ENCODE measurements at regions not wholly inside any gene's neighbourhood (a gene's known extent, or its start where the extent isn't known, plus 50 kb on each side); places are given as distances from the start of the nearest gene placed in this dataset.
A peak's percentile ranks its signal among the peaks of the same experiment; 100 is the strongest.

DNA sequence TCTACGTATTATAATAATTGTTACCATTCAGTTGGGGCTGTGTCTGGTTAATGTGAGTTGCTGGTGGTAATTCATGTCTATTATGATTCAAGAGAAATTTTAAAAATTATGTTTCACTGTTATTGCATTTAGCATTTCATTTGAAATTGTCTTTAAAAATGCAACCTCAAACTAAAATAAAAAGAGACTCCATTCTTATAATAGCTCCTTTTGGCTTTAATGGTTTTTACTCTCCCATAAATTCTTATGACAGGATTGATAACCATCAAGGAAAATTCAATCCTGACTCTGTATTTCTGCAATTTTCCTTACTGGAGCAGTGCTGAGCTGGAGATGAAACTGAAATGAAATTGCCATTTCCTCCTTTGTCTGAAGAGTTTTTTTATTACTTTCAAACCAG, 262.7 kb downstream of the REEP3 start:
- Mint-ChIP-seq H3K4me1 (ENCODE audit: low read depth) (peaks cover 5% of the 10 kb centered on the region), H3K9me3 (peaks cover 2 to 6% of the 10 kb centered on the region in 2 donors), H3K36me3 (ENCODE audit: insufficient read depth in 2 of 2) (no peaks in the 10 kb centered on the region), H3K27me3 (ENCODE audit: low read depth) (peaks cover 41% of the 10 kb centered on the region), H3K27ac (no peak overlapping the region), H3K4me3 (no peak overlapping the region)
- ATAC-seq (replicated peaks in 1 of 2) (no peak), DNase-seq (no peak)

DNA sequence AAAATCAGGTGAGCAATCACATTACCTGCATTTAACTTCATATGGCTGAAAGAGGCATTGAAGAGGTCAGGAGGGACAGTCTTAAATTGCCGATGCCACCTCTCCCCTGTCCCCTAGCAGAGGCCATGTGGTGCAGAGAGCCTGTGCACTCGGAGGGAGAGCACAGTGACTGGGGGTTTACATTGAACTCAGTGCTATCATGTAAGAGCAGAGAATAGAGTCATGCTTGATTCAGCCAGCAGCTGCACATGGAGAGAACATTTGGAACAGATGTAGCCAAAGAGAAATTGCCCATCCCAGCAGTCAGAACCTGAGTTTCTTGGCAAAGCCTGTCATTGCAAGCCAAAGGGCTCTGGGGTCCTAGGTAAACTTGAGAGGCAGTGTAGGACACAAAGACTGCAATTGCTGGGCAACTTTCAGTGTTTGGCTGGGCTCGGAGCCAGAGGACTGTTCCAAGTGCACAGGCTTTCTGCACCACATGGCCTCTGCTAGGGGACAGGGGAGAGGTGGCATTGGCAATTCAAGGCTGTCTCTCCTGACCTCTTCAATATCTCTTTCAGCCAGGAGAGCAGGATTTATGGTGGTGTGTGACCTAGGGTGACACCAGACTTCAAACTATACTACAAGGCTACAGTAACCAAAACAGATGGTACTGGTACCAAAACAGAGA, 267.1 kb downstream of the REEP3 start:
- Mint-ChIP-seq H3K36me3 (ENCODE audit: insufficient read depth in 2 of 2) (no peaks in the 10 kb centered on the region), H3K9me3 (peaks cover 2 to 6% of the 10 kb centered on the region in 2 donors), H3K4me1 (ENCODE audit: low read depth) (peaks cover 5% of the 10 kb centered on the region), H3K27ac (no peak overlapping the region), H3K4me3 (no peak overlapping the region), H3K27me3 (ENCODE audit: low read depth) (peaks cover 28% of the 10 kb centered on the region)
- ATAC-seq (replicated peaks in 1 of 2) (no peak), DNase-seq (no peak)

DNA sequence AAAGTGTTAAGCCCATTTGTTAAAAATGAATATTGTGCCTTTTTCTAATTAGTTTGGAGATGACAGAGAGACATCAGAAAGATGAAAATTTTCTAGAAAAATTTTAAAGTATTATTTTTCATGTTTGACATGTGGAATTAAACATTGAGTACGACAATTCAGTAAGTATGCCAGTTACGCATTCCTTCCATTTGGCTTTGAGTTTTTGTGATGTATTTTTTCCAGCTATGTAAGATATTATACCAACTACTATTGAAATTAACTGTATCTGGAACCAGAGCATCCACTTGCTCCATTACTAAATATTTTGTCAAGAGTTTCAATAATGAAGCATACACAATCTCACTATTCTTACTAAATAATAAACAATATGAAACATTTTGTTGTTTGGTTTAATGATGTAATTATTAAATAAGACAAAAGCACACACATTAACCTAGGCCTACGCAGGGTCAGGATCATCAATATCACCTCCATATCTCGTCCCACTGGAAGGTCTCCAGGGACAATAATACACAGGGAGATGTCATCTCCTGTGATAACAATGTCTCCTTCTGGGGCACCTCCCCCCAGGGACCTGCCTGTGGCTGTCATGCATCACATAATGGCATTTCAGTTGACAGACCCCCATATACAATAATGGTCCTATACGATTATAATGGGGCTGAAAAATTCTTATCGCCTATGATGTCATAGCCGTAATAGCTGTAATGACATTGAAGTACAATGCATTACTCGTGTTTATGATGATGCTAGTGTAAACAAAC, 274.1 kb downstream of the REEP3 start:
- H3K27me3 Mint-ChIP-seq (ENCODE audit: low read depth) = peaks cover 35% of the 10 kb centered on the region
- no peak for ATAC-seq (replicated peaks in 1 of 2)
- H3K4me1 Mint-ChIP-seq (ENCODE audit: low read depth) = no peaks in the 10 kb centered on the region
- H3K9me3 Mint-ChIP-seq = no peaks in the 10 kb centered on the region
- H3K27ac Mint-ChIP-seq = no peak overlapping the region
- H3K36me3 Mint-ChIP-seq (ENCODE audit: insufficient read depth in 2 of 2) = no peaks in the 10 kb centered on the region
- no peak for DNase-seq
- H3K4me3 Mint-ChIP-seq = no peak overlapping the region

DNA sequence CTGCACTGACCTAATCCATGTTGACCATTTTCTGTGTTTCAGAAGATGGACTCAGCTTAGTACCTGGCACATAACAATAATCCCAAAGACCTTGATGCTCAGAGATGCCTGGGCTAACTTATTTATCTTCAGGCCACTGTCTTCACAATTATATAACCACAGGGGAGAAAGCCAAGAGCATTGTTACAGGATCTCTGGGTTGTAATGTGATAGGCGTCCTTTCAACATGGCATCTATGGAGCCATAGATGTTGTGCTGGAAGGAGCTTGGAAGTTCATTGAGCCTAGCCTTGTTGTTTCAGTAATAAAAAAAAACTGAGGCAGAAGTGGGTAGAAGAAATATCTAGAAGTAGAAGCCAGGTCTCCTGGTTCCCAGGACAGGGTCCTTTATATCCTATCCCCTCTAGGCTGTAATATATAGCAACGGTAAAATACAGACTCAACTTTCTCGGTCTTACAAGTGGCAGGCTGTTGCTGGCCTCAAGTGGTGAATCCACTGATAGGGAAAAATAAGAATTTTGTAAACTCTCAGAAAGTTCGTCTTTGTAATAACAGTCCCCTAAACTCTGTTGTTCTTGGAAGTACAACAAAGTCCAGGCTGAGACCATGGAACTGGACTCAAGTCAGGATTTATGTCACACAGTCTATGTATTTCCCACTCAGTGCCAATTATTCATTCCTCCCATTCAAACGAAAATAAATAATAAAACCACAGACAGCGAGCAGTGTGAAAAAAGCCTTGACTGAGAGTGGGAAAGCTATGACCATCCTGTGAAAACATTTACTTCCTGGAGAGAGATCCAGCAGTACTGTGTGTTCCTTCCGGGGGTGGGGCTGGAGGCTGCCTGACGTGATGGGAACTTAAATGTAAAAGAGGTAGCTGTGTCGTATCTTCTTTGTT, 277.6 kb downstream of the REEP3 start:
- DNase-seq (no peak), ATAC-seq (replicated peaks in 1 of 2) (no peak)
- H3K27me3 Mint-ChIP-seq (ENCODE audit: low read depth) = peaks cover 16% of the 10 kb centered on the region
- H3K4me3 Mint-ChIP-seq = no peak overlapping the region
- H3K9me3 Mint-ChIP-seq = no peaks in the 10 kb centered on the region
- no peaks in the 10 kb centered on the region for H3K36me3 Mint-ChIP-seq (ENCODE audit: insufficient read depth in 2 of 2)
- H3K27ac Mint-ChIP-seq = no peak overlapping the region
- H3K4me1 Mint-ChIP-seq (ENCODE audit: low read depth) = no peaks in the 10 kb centered on the region

DNA sequence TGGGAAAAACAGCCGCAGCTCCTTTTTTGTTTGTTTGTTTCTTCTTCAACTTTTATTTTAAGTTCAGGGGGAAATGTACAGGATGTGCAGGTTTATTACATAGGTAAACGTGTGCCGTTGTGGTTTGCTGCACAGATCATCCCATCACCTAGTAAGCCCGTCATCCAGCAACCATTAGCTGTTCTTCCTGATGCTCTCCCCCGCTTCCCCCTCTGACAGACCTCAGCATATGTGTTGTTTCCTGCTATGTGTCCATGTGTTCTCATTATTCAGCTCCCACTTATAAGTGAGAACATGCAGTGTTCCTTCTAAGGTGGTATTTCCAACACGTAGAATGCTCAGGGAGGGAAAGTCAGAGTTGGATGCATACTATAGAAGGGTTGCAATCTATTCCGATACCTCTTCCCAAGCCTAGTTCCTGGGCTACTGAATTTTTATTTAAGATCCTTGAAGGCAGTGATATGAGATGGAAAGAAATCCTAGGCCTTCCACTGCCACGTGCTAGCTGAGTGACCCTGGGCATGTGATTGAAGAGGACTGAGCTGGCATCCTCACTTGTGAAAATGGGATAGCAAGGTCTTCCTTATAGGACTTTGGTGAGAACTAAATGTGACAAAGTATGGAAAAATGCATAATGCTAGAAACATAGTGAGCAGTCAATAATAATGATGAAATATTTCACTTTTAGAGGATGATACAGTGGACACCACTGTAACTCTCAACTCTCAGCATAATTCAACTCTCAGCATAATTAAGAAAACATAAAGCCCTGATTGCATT, 278.5 kb downstream of the REEP3 start:
- ATAC-seq (replicated peaks in 1 of 2) (no peak), DNase-seq (no peak)
- Mint-ChIP-seq H3K27ac (no peak overlapping the region), H3K36me3 (ENCODE audit: insufficient read depth in 2 of 2) (no peaks in the 10 kb centered on the region), H3K4me1 (ENCODE audit: low read depth) (no peaks in the 10 kb centered on the region), H3K27me3 (ENCODE audit: low read depth) (peaks cover 11% of the 10 kb centered on the region), H3K4me3 (no peak overlapping the region), H3K9me3 (no peaks in the 10 kb centered on the region)

DNA sequence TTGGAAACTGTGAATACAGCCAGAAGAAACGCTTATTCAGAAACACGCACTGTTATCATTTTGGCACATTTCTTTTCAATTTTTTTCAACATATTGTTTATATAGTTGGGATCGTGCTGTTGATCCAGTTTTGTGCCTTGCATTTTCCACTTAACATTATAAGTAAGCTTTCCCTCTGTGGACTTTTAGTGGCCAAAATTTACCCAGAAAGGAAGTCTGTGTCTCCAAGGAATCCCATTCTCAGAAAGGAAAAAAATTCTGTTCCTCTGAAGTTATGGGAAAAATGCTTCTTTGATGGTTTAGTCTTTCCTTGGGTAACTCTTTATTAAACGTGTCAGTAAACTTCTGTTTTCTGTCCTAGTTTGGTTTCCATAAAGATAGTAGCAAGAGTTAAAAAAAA, 280.0 kb downstream of the REEP3 start:
- Mint-ChIP-seq H3K9me3 (no peaks in the 10 kb centered on the region), H3K36me3 (ENCODE audit: insufficient read depth in 2 of 2) (no peaks in the 10 kb centered on the region), H3K4me1 (ENCODE audit: low read depth) (no peaks in the 10 kb centered on the region), H3K27me3 (ENCODE audit: low read depth) (peaks cover 11% of the 10 kb centered on the region), H3K27ac (no peak overlapping the region), H3K4me3 (no peak overlapping the region)
- ATAC-seq (replicated peaks in 1 of 2) (no peak), DNase-seq (no peak)

DNA sequence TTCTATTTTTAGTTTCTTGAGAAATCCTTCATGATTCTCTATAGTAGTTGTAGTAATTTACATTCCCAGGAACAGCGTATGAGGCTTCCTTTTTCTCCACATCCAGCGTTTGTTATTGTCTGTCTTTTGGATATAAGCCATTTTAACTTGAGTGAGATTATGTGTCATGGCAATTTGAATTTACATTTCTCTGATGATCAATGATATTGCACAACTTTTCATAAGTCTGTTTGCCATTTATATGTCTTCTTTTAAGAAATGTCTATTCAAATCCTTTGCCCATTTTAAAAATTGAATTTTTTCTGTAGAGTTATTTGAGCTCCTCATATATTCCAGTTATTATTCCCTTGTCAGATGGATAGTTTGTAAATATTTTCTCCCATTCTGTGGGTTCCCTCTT, 285.1 kb downstream of the REEP3 start:
- peaks cover 0 to 3% of the 10 kb centered on the region in 2 donors for H3K36me3 Mint-ChIP-seq (ENCODE audit: insufficient read depth in 2 of 2)
- H3K27me3 Mint-ChIP-seq (ENCODE audit: low read depth) = no peaks in the 10 kb centered on the region
- H3K9me3 Mint-ChIP-seq = peaks cover 0 to 2% of the 10 kb centered on the region in 2 donors
- no peaks in the 10 kb centered on the region for H3K4me1 Mint-ChIP-seq (ENCODE audit: low read depth)
- ATAC-seq (replicated peaks in 1 of 2) (no peak), DNase-seq (no peak)
- H3K4me3 Mint-ChIP-seq = no peak overlapping the region
- H3K27ac Mint-ChIP-seq = no peak overlapping the region

DNA sequence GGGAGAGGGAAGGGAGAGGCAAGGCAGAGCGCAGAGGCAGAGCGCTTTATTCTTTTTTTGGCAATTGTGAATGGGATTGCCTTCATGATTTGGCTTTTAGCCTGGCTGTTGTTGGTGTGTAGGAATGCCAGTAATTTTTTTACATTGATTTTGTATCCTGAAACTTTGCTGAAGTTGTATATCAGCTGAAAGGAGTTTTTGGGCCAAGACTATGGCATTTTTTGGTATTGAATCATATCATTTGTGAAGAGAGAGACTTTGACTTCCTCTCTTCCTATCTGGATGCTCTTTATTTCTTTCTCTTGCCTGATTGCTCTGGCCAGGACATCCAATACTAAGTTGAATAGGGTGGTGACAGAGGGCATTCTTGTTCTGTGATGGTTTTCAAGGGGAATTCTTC, 291.3 kb downstream of the REEP3 start:
- peaks cover 6% of the 10 kb centered on the region for H3K27me3 Mint-ChIP-seq (ENCODE audit: low read depth)

DNA sequence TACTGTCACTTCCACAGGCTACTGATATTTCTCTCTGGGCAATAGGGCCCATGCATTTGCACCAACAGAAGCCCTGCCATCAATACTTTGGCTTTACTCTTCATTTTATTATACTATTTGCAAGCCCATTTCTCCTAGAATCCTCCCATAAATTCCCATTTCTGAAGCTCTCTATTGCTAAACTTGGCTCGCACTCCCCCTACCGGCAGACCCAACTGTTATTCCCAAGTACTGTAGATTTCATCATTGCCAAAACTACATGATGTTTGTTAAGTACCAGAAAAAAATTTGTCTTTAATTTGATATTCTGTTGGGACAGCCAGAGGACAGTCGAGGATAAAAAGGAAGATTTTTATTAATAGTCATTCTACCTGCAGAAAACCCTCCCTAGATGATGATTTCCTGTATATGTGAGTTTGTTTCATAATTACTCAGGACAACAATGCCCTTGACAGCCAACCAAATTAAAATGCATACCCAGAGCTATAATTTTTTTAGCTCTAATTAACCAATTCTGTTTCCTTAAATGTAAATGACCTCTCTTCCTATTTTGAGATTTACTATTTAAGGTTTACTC, 298.6 kb downstream of the REEP3 start:
- no peaks in the 10 kb centered on the region for H3K4me1 Mint-ChIP-seq (ENCODE audit: low read depth)
- no peak overlapping the region for H3K27ac Mint-ChIP-seq
- no peak overlapping the region for H3K4me3 Mint-ChIP-seq
- DNase-seq (peak; percentile 9 to 25), ATAC-seq (replicated peaks in 1 of 2) (no peak)
- peaks cover 0 to 3% of the 10 kb centered on the region in 2 donors for H3K9me3 Mint-ChIP-seq
- peaks cover 0 to 2% of the 10 kb centered on the region in 2 donors for H3K36me3 Mint-ChIP-seq (ENCODE audit: insufficient read depth in 2 of 2)
- peaks cover 39% of the 10 kb centered on the region for H3K27me3 Mint-ChIP-seq (ENCODE audit: low read depth)

More for the DNA sequence above, 291.3 kb downstream of the REEP3 start:
- no peaks in the 10 kb centered on the region for H3K4me1 Mint-ChIP-seq (ENCODE audit: low read depth)
- no peak overlapping the region for H3K4me3 Mint-ChIP-seq
- peaks cover 0 to 6% of the 10 kb centered on the region in 2 donors for H3K9me3 Mint-ChIP-seq
- peaks cover 0 to 3% of the 10 kb centered on the region in 2 donors for H3K36me3 Mint-ChIP-seq (ENCODE audit: insufficient read depth in 2 of 2)
- no peak for ATAC-seq (replicated peaks in 1 of 2)
- H3K27ac Mint-ChIP-seq = no peak overlapping the region
- no peak for DNase-seq

DNA sequence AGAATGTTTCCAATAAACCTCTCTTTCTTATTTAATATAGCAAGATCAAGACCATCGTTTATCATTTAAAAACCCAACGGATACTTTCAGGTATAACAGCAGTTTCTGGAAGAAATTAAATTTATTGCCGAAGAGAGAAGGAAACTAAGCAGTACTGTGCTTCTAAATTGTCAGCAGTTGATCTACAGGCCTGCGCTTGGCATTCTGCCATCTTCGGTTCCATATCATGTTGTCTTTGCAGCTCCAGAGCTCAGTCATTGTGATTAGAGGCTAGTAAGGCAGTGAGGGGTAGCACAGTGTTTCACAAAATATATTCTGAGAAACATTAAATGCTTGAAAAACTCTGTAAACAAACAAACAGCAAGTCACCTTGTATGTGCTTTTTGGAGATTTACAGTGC, 301.3 kb downstream of the REEP3 start:
- Mint-ChIP-seq H3K9me3 (no peaks in the 10 kb centered on the region), H3K4me1 (ENCODE audit: low read depth) (peaks cover 4% of the 10 kb centered on the region), H3K4me3 (no peak overlapping the region), H3K27ac (no peak overlapping the region), H3K36me3 (ENCODE audit: insufficient read depth in 2 of 2) (no peaks in the 10 kb centered on the region), H3K27me3 (ENCODE audit: low read depth) (peaks cover 33% of the 10 kb centered on the region)
- DNase-seq = no peak
- ATAC-seq (replicated peaks in 1 of 2) = no peak

DNA sequence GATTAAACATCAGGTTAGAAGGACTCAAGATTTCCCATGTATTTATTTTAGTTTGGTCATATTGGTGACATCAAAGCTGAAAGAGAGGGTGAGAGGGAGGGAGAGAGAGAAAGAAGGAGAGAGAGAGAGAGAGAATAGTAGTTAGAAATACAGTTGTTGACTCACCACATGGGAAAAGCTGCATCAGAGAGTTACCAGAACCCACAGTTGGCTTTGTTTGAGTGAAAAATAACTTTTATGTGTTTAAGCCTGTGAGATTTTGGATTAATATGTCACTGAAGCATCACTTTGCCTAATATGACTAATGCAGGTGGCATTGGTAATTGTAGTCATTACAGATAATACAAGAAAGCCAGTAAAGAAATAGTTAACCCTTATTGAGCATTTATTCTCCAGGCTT, 303.9 kb downstream of the REEP3 start:
- Mint-ChIP-seq H3K36me3 (ENCODE audit: insufficient read depth in 2 of 2) (no peaks in the 10 kb centered on the region), H3K9me3 (no peaks in the 10 kb centered on the region), H3K27ac (no peak overlapping the region), H3K4me1 (ENCODE audit: low read depth) (peaks cover 4% of the 10 kb centered on the region), H3K4me3 (no peak overlapping the region), H3K27me3 (ENCODE audit: low read depth) (peaks cover 17% of the 10 kb centered on the region)
- DNase-seq (no peak), ATAC-seq (replicated peaks in 1 of 2) (peak in 1 of 2 donors; percentile 49)

DNA sequence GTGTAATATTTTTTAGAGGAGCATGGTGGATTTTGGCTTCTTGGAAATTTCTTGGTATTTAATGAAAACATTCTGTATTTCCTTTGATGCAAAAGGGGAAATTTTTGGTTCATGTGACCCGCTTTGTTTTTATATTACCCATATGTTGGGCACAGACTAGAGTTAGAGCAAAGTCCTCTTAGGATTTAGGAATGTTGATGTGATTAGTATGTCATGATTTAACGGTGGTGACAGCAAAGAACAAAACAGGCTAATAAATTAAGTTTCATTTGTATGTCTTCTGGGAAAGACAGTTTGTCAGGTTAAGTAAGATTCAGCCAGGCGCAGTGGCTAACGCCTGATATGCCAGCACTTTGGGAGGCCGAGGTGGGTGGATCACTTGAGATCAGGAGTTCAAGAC, 304.6 kb downstream of the REEP3 start:
- no peak overlapping the region for H3K4me3 Mint-ChIP-seq
- H3K36me3 Mint-ChIP-seq (ENCODE audit: insufficient read depth in 2 of 2) = no peaks in the 10 kb centered on the region
- H3K27ac Mint-ChIP-seq = no peak overlapping the region
- H3K4me1 Mint-ChIP-seq (ENCODE audit: low read depth) = peaks cover 4% of the 10 kb centered on the region
- no peak for ATAC-seq (replicated peaks in 1 of 2)
- H3K27me3 Mint-ChIP-seq (ENCODE audit: low read depth) = peaks cover 17% of the 10 kb centered on the region
- H3K9me3 Mint-ChIP-seq = no peaks in the 10 kb centered on the region
- DNase-seq = no peak
